ENCODE measurements at regions not wholly inside any gene's neighbourhood (a gene's known extent, or its start where the extent isn't known, plus 50 kb on each side); places are given as distances from the start of the nearest gene placed in this dataset.

- DNase-seq: no peak
Measured at GRCh38 chr9:13744261-13744901, 464.9 kb upstream of the MPDZ start.

- DNase-seq: no peak
Measured at GRCh38 chr9:13737885-13738284, 458.4 kb upstream of the MPDZ start.

GRCh38 chr9:13735181-13735580 is 455.7 kb upstream of the MPDZ start:
- DNase-seq: no peak

GRCh38 chr9:13734601-13735000 is 455.1 kb upstream of the MPDZ start:
- no peak for DNase-seq

- no peak for DNase-seq
Measured at GRCh38 chr9:13732290-13732689, 452.8 kb upstream of the MPDZ start.

- no peak for DNase-seq
Measured at GRCh38 chr9:13731637-13732036, 452.1 kb upstream of the MPDZ start.

- DNase-seq: no peak
Measured at GRCh38 chr9:13729955-13730354, 450.5 kb upstream of the MPDZ start.

GRCh38 chr9:13728917-13729811 is 449.7 kb upstream of the MPDZ start:
- no peak for DNase-seq

GRCh38 chr9:13728131-13728530 is 448.6 kb upstream of the MPDZ start:
- DNase-seq: no peak

- no peak for DNase-seq
Measured at GRCh38 chr9:13726746-13727145, 447.3 kb upstream of the MPDZ start.

GRCh38 chr9:13725516-13725915 is 446.0 kb upstream of the MPDZ start:
- no peak for DNase-seq

- no peak for DNase-seq
Measured at GRCh38 chr9:13721481-13722235, 442.2 kb upstream of the MPDZ start.

GRCh38 chr9:13719981-13720676 is 440.6 kb upstream of the MPDZ start:
- no peak for DNase-seq

GRCh38 chr9:13719446-13719845 is 440.0 kb upstream of the MPDZ start:
- DNase-seq: no peak

- no peak for DNase-seq
Measured at GRCh38 chr9:13718539-13718938, 439.0 kb upstream of the MPDZ start.

- DNase-seq: no peak
Measured at GRCh38 chr9:13718086-13718485, 438.6 kb upstream of the MPDZ start.

- no peak for DNase-seq
Measured at GRCh38 chr9:13717322-13718054, 438.0 kb upstream of the MPDZ start.

- no peak for DNase-seq
Measured at GRCh38 chr9:13716601-13717321, 437.3 kb upstream of the MPDZ start.

GRCh38 chr9:13716090-13716489 is 436.6 kb upstream of the MPDZ start:
- DNase-seq: no peak

- no peak for DNase-seq
Measured at GRCh38 chr9:13715430-13715829, 435.9 kb upstream of the MPDZ start.

All from NCI-H1930 (cell line).